Brain microvascular endothelial cell (primary cell): ENCODE measurements at regions not wholly inside any gene's neighbourhood (a gene's known extent, or its start where the extent isn't known, plus 50 kb on each side); places are given as distances from the start of the nearest gene placed in this dataset.

Experiments used
- DNase-seq: peaks from one replicate; pipeline ENCODE4 v3.0.0-alpha.2; 2020
- H3K27ac ChIP-seq: fragments of 250-450 bp; sonication (Bioruptor Pico); 2 replicates; pipeline ENCODE4 v1.5.1; 2020; ENCODE audit warnings: mild to moderate bottlenecking, moderate library complexity
- H3K27me3 ChIP-seq: fragments of 250-450 bp; sonication (Bioruptor Pico); replicated peaks from 2 replicates; pipeline ENCODE4 v1.5.1; 2020; ENCODE audit warnings: mild to moderate bottlenecking
- H3K36me3 ChIP-seq: fragments of 250-450 bp; sonication (Bioruptor Pico); replicated peaks from 2 replicates; pipeline ENCODE4 v1.5.1; 2020; ENCODE audit warnings: mild to moderate bottlenecking
- H3K4me3 ChIP-seq: 2 replicates; pipeline ENCODE4 v1.5.1; 2011; ENCODE audit warnings: low read depth, mild to moderate bottlenecking, control low read depth, low read length, moderate library complexity
- in situ Hi-C: cut with HindIII; loops from 2 replicates; pipeline ENCODE4 v1.10.0; 2017; ENCODE audit warnings: low sequenced_read_pairs, low pct_ligation_motif_present
- TF ChIP-seq, protein P1 (sequence below): IDR thresholded peaks from 2 replicates; pipeline ENCODE4 v1.5.1; 2011; ENCODE audit warnings: low read depth, mild to moderate bottlenecking, moderate library complexity, low read length, control low read depth, inconsistent platforms; ENCODE audit errors: missing control alignments

DNA sequence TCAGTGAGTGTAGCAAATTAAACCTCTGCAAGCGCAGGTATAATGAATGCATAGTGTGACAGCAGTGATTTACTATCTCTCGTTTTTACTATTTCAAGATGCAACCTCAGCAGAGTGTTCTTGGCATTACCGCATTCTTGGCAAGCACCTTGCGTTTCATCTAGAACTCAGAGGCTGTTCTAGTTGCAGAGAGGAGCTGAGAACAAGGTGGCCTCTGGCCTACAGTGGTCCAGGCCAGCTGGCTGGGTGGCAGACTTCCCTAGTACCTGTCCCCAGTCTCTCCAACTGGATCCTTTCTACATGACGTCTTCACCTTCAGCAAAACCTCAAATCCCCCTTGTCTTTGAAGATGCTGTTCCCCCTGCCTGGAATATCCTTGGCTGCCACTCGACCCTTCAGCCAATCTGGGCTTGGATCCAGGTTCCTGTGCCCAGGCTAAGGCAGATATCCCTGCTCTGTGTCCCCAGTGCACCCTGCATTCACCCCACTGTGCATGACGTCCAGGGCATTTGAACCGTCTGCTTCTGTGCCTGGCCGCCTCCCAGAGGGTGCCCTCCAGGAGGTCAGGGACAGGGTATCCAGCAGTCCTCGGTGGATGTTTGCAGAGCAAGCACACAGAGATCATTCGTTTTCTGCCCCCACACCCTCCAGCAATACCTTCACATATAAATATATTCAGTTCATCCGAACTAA, 120.4 kb upstream of the CPEB4 start:
- in situ Hi-C loops, result no loop called here
- TF ChIP-seq, protein P1, sequence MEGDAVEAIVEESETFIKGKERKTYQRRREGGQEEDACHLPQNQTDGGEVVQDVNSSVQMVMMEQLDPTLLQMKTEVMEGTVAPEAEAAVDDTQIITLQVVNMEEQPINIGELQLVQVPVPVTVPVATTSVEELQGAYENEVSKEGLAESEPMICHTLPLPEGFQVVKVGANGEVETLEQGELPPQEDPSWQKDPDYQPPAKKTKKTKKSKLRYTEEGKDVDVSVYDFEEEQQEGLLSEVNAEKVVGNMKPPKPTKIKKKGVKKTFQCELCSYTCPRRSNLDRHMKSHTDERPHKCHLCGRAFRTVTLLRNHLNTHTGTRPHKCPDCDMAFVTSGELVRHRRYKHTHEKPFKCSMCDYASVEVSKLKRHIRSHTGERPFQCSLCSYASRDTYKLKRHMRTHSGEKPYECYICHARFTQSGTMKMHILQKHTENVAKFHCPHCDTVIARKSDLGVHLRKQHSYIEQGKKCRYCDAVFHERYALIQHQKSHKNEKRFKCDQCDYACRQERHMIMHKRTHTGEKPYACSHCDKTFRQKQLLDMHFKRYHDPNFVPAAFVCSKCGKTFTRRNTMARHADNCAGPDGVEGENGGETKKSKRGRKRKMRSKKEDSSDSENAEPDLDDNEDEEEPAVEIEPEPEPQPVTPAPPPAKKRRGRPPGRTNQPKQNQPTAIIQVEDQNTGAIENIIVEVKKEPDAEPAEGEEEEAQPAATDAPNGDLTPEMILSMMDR, result no peak
- H3K27me3 ChIP-seq, result no peaks in the 10 kb centered on the region

DNA sequence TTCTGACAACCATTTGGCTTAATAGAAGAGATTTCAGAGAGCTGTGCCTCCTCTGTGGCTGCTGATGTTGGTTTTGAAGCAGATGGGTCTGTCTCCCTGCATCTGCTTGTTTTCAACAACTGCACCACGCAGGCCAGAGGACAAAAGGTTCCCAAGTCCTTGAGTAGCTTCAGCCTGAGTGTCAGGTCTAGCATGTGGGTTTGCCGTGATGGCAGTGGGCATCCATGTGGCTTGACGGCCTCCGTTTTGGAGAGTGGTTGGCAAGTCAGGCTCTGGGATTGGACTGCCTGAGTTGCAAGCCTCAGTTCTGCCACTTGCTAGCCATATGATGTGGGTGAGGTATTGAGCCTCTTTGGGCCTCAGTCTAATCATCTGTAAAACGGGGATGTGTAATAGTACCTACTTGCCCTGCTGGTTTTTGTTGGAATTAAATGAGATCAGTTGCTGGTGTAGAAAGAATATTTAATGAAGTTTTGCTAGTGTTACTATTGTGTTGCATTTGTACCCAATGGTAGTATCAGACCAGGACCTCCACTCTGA, 119.8 kb upstream of the CPEB4 start:
- Histone ChIP-seq H3K27me3 (no peaks in the 10 kb centered on the region), H3K4me3 (no peak overlapping the region), H3K27ac (no peak overlapping the region), H3K36me3 (no peaks in the 10 kb centered on the region)
- TF ChIP-seq, protein P1, result no peak
- in situ Hi-C loops, result no loop called here
- DNase-seq, result no peak

More for the DNA sequence above, 120.4 kb upstream of the CPEB4 start:
- Histone ChIP-seq H3K36me3 (no peaks in the 10 kb centered on the region), H3K27ac (no peak overlapping the region), H3K4me3 (no peak overlapping the region)
- DNase-seq, result no peak

DNA sequence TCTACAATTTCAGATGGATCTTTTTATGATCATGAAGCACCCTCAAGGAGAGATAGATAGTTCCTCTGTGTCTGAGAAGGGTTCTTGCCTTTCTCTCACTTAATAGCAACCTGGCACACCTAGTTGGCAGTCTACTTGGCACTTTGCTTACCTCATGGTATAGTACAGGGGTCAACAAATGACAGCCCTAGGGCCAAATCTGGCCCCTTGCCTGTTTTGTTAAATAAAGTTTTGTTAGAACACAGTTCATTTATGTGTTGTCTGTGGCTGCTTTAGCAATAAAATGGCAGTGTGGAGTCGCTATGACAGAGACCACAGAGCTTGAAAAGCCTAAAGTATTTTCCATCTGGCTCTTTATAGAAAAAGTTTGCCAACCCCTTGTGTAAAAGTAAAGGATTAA, 119.3 kb upstream of the CPEB4 start:
- Histone ChIP-seq H3K36me3 (no peaks in the 10 kb centered on the region), H3K27ac (no peak overlapping the region), H3K27me3 (no peaks in the 10 kb centered on the region), H3K4me3 (no peak overlapping the region)
- TF ChIP-seq, protein P1, result no peak
- in situ Hi-C loops, result no loop called here
- no peak for DNase-seq

DNA sequence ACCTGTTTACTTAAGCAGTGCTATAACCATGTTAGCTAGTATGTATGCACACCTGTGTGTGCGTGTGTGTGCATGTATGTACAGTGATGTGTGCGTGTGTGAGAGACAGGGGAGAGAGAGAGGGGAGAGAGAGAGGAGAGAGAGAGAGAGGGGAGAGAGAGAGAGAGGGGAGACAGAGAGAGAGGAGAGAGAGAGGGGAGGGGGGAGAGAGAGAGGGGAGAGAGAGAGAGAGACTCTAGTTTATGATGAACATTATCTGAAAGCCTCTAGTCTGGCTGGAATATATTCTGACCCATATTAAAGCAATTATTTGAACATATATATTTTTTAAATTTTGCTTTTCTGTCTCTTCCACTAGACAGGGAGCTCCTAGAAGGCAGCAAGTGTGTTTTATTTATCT, 117.5 kb upstream of the CPEB4 start:
- H3K4me3 ChIP-seq, result no peak overlapping the region
- H3K36me3 ChIP-seq, result no peaks in the 10 kb centered on the region
- H3K27me3 ChIP-seq, result no peaks in the 10 kb centered on the region
- no peak for DNase-seq
- TF ChIP-seq, protein P1, result no peak
- no peak overlapping the region for H3K27ac ChIP-seq
- in situ Hi-C loops, result no loop called here

DNA sequence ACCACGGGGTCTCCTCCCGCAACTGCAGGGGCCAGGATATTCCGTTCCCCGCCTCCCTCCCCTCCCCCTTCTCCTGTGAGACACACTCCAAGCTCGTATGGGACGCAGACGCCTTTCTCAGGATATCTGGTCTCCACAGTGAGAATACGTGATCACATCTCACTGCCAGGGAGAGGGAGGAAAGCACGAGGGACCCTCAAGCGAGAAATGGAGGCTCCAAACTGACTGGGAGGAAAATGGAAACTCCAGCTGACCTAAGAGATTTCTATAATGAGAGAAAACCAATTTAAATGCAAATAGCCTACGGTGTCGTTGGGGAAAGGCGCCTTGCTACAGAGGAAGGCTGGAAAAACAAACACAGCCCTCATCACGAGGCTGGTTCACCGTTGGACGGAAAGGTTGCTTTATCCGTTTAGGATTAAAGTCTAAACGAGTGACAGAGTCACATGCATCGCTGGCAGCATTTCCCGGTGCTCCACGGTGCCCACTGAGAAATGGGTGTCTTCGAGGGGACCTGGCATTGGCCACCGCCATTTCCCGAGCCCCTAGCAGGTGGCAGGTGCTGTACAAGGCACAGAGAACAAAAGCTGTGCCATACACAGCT, 116.9 kb upstream of the CPEB4 start:
- TF ChIP-seq, protein P1, result no peak
- in situ Hi-C loops, result no loop called here
- H3K36me3 ChIP-seq, result no peaks in the 10 kb centered on the region
- H3K4me3 ChIP-seq, result no peak overlapping the region
- no peak overlapping the region for H3K27ac ChIP-seq
- DNase-seq, result no peak
- no peaks in the 10 kb centered on the region for H3K27me3 ChIP-seq
